ENCODE measurements at regions not wholly inside any gene's neighbourhood (a gene's known extent, or its start where the extent isn't known, plus 50 kb on each side); places are given as distances from the start of the nearest gene placed in this dataset.

- DNase-seq (ENCODE audit: low spot score), result no peak
Observed at GRCh38 chr5:56620903-56621677, 194.3 kb upstream of the MAP3K1 start.

GRCh38 chr5:56617998-56618397, 197.4 kb upstream of the MAP3K1 start:
- TF ChIP-seq, protein P1, sequence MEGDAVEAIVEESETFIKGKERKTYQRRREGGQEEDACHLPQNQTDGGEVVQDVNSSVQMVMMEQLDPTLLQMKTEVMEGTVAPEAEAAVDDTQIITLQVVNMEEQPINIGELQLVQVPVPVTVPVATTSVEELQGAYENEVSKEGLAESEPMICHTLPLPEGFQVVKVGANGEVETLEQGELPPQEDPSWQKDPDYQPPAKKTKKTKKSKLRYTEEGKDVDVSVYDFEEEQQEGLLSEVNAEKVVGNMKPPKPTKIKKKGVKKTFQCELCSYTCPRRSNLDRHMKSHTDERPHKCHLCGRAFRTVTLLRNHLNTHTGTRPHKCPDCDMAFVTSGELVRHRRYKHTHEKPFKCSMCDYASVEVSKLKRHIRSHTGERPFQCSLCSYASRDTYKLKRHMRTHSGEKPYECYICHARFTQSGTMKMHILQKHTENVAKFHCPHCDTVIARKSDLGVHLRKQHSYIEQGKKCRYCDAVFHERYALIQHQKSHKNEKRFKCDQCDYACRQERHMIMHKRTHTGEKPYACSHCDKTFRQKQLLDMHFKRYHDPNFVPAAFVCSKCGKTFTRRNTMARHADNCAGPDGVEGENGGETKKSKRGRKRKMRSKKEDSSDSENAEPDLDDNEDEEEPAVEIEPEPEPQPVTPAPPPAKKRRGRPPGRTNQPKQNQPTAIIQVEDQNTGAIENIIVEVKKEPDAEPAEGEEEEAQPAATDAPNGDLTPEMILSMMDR (IDR thresholded peaks at IDR 0.05; ENCODE audit: borderline replicate concordance, control extremely low read depth, extremely low read depth, insufficient read depth, missing control alignments), result no peak
- no peak for DNase-seq (ENCODE audit: low spot score)
- in situ Hi-C loops (cut with MboI; ENCODE audit: low sequenced_read_pairs, unreplicated experiment), result no loop called here

More at GRCh38 chr5:56620903-56621677, 194.3 kb upstream of the MAP3K1 start:
- in situ Hi-C loops (cut with MboI; ENCODE audit: low sequenced_read_pairs, unreplicated experiment), result no loop called here
- TF ChIP-seq, protein P1 (IDR thresholded peaks at IDR 0.05; ENCODE audit: borderline replicate concordance, control extremely low read depth, extremely low read depth, insufficient read depth, missing control alignments), result no peak

DNA sequence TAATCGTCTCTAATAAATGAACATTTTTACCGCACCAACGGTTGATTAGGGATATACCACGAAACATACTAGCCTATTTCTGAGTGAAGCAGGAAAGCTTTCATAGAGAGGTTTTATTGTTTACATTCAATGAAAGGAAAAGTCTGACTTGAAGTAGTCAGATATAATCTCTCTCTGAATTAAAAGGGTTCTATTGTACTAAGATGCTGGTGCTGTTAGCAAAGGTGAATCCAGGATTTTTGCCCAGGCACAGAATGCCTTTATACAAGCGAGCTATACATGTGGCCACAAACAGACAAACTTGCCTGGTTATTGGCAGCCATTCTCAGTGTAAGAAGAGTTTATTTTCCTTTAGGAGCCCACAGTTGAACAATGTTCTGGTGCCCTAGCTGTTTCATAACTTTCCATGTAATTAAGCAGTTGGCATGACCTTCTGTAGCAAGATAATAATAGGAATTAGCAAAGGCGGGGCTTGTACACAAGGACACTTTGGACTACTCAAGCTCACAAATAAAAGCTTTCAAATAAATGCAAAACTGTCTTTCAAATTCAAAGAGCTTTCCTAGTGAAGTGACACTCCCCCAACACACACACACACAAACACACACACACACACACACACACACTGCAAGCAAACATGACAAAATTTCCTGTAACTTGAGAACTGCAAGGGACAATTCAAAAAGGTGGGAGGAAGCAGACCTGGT, 198.7 kb upstream of the MAP3K1 start:
- in situ Hi-C loops (cut with MboI; ENCODE audit: low sequenced_read_pairs, unreplicated experiment), result no loop called here
- TF ChIP-seq, protein P1 (IDR thresholded peaks at IDR 0.05; ENCODE audit: borderline replicate concordance, control extremely low read depth, extremely low read depth, insufficient read depth, missing control alignments), result no peak
- DNase-seq (ENCODE audit: low spot score), result no peak

GRCh38 chr5:56615361-56616153, 199.8 kb upstream of the MAP3K1 start:
- no peak for DNase-seq (ENCODE audit: low spot score)
- TF ChIP-seq, protein P1 (IDR thresholded peaks at IDR 0.05; ENCODE audit: borderline replicate concordance, control extremely low read depth, extremely low read depth, insufficient read depth, missing control alignments), result no peak
- in situ Hi-C loops (cut with MboI; ENCODE audit: low sequenced_read_pairs, unreplicated experiment), result no loop called here

DNA sequence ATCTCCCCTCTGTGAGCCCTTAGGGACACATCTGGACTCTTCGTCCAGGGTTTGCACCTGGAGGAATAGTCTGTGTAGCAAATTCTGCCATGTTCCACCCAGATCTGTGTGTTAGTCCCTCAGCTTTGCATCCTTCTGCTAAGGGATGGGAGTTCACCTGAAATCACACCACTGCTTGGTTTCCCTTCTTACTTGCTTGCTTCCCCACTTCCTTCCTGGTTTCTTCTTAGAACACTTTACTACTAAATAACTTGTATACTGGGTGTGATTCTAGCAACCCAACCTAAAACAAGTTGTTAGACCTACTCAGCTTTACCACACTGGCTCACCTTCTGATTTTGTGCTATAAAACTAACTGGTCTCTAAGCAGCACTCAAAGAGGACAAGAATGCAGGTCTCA, 202.6 kb upstream of the MAP3K1 start:
- no peak for DNase-seq (ENCODE audit: low spot score)
- in situ Hi-C loops (cut with MboI; ENCODE audit: low sequenced_read_pairs, unreplicated experiment), result no loop called here
- TF ChIP-seq, protein P1 (IDR thresholded peaks at IDR 0.05; ENCODE audit: borderline replicate concordance, control extremely low read depth, extremely low read depth, insufficient read depth, missing control alignments), result no peak

DNA sequence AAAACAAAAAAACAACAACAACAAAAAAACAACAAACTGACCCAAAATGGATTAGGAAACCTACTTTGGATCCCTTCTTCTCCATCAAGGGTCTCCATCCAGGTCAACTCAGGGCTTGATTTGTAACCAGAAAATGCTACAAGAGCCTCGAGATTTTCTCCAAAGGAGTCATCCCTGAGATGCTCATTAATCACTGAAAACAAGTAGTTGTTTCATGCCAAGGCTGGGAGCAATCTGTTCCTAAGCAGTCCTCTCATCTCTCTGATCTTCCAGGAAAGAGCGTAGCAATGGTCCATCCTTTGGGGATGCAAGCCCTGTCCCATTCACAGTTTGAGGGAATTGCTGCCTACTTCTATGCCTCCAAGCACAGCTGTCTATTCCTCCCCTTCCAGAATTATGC, 203.0 kb upstream of the MAP3K1 start:
- DNase-seq (ENCODE audit: low spot score), result no peak
- TF ChIP-seq, protein P1 (IDR thresholded peaks at IDR 0.05; ENCODE audit: borderline replicate concordance, control extremely low read depth, extremely low read depth, insufficient read depth, missing control alignments), result no peak
- in situ Hi-C loops (cut with MboI; ENCODE audit: low sequenced_read_pairs, unreplicated experiment), result no loop called here

Measured in GM13976 (cell line).